H1 (cell line): ENCODE measurements at regions not wholly inside any gene's neighbourhood (a gene's known extent, or its start where the extent isn't known, plus 50 kb on each side); places are given as distances from the start of the nearest gene placed in this dataset.

Experiments
- CTCF ChIA-PET: fragments of 300-600 bp; sonication (Branson Sonifier 250); formaldehyde crosslinking; loops from one replicate; lab custom pipeline; 2021; ENCODE audit not compliant: partially characterized antibody; lab: Charles Lee
- POLR2A ChIA-PET: fragments of 300-600 bp; sonication (Branson Sonifier 250); formaldehyde crosslinking; loops from one replicate; lab custom pipeline; 2021; ENCODE audit warnings: inconsistent platforms; ENCODE audit not compliant: partially characterized antibody; lab: Charles Lee
- DNase-seq, 2 experiments: peaks; one replicate each; pipeline versions ENCODE4 v3.0.0 to v3.0.0-alpha.2; 2010 to 2022; ENCODE audit warnings: low spot score in 2 of 2, low read depth in 1 of 2, mixed read lengths in 1 of 2
- FAIRE-seq: peaks from 2 replicates; lab custom pipeline; 2011; peaks lifted over from hg19 to GRCh38; lab: Jason Lieb, UNC
- H2AFZ ChIP-seq: 2 replicates; pipeline ENCODE4 v1.8.1; 2012; ENCODE audit warnings: low read length, inconsistent platforms
- H2AK5ac ChIP-seq: 2 replicates; pipeline ENCODE4 v1.6.1; 2013; ENCODE audit warnings: low read depth, low read length
- H2BK120ac ChIP-seq: replicated peaks from 2 replicates; pipeline ENCODE3; 2013; ENCODE audit warnings: low read depth, low read length, inconsistent platforms
- H2BK12ac ChIP-seq: 2 replicates; pipeline ENCODE4 v1.6.1; 2013; ENCODE audit warnings: low read depth, low read length
- H2BK15ac ChIP-seq: 2 replicates; pipeline ENCODE4 v1.6.1; 2013; ENCODE audit warnings: low read length
- H2BK20ac ChIP-seq: 2 replicates; pipeline ENCODE4 v1.6.1; 2013; ENCODE audit warnings: low read length
- H2BK5ac ChIP-seq: 2 replicates; pipeline ENCODE4 v1.6.1; 2013; ENCODE audit warnings: low read depth, low read length
- H3K14ac ChIP-seq: 2 replicates; pipeline ENCODE4 v1.6.1; 2013; ENCODE audit warnings: inconsistent platforms; ENCODE audit not compliant: insufficient read length
- H3K18ac ChIP-seq: 2 replicates; pipeline ENCODE4 v1.6.1; 2013; ENCODE audit warnings: low read length; ENCODE audit errors: extremely low read depth
- H3K23ac ChIP-seq: 2 replicates; pipeline ENCODE4 v1.6.1; 2013; ENCODE audit warnings: inconsistent platforms; ENCODE audit not compliant: insufficient read length
- H3K23me2 ChIP-seq: 2 replicates; pipeline ENCODE4 v1.6.1; 2013; ENCODE audit warnings: low read depth, low read length
- H3K27ac ChIP-seq: 2 replicates; pipeline ENCODE4 v1.6.1; 2011; ENCODE audit warnings: low read depth, low read length, inconsistent platforms
- H3K27me3 ChIP-seq, 4 experiments: replicated peaks in 1 of 4; 1 replicate in 1 of 4; 2 replicates in 3 of 4; pipeline versions ENCODE4 v1.6.1 to v1.8.1; 2011 to 2013; ENCODE audit warnings: low read length in 3 of 4, mild to moderate bottlenecking in 3 of 4, inconsistent platforms in 2 of 4, mixed read lengths in 2 of 4, moderate library complexity in 1 of 4; ENCODE audit not compliant: control insufficient read depth in 3 of 4, insufficient read depth in 3 of 4; ENCODE audit errors: extremely low read depth in 1 of 4
- H3K36me3 ChIP-seq, 4 experiments: 2 replicates each; pipeline versions ENCODE4 v1.6.1 to v1.8.1; 2011 to 2013; ENCODE audit warnings: mild to moderate bottlenecking in 4 of 4, low read length in 3 of 4, moderate library complexity in 2 of 4, control low read depth in 1 of 4, inconsistent platforms in 1 of 4; ENCODE audit not compliant: insufficient read depth in 4 of 4, control insufficient read depth in 2 of 4
- H3K4ac ChIP-seq: replicated peaks from 2 replicates; pipeline ENCODE3; 2013; ENCODE audit warnings: low read length, low read depth, mixed read lengths, inconsistent platforms; ENCODE audit not compliant: insufficient read length
- H3K4me1 ChIP-seq, 4 experiments: replicated peaks in 1 of 4; 1 replicate in 1 of 4; 2 replicates in 3 of 4; pipeline versions ENCODE4 v1.6.1 to v1.8.1; 2011 to 2013; ENCODE audit warnings: low read length in 3 of 4, inconsistent platforms in 2 of 4, mixed read lengths in 1 of 4; ENCODE audit not compliant: insufficient read depth in 4 of 4, control insufficient read depth in 3 of 4
- H3K4me2 ChIP-seq, 2 experiments: 2 replicates each; pipeline versions ENCODE4 v1.6.1 to v1.8.1; 2011 to 2013; ENCODE audit warnings: low read depth in 2 of 2, low read length in 2 of 2, control low read depth in 1 of 2, inconsistent platforms in 1 of 2, mild to moderate bottlenecking in 1 of 2; ENCODE audit not compliant: insufficient read depth in 1 of 2
- H3K4me3 ChIP-seq, 4 experiments: fragments of 200-600, 300-600 bp in 1 of 4; sonication (generic), shearing (Covaris generic), sonication (Bioruptor Twin) in 1 of 4; 2 replicates each; pipeline versions ENCODE4 v1.5.1 to v1.8.1; 2011 to 2016; ENCODE audit warnings: low read length in 4 of 4, low read depth in 3 of 4, control low read depth in 2 of 4, inconsistent platforms in 2 of 4, mild to moderate bottlenecking in 2 of 4, mixed read lengths in 1 of 4, moderate library complexity in 1 of 4; ENCODE audit not compliant: insufficient read depth in 2 of 4; ENCODE audit errors: extremely low read depth in 1 of 4
- H3K56ac ChIP-seq: replicated peaks from 2 replicates; pipeline ENCODE3; 2013; ENCODE audit warnings: low read depth, mild to moderate bottlenecking, mixed read lengths, low read length, inconsistent platforms; ENCODE audit not compliant: insufficient read length
- H3K79me1 ChIP-seq: 2 replicates; pipeline ENCODE4 v1.6.1; 2013; ENCODE audit warnings: low read depth, low read length, control low read depth
- H3K79me2 ChIP-seq, 2 experiments: 2 replicates each; pipeline versions ENCODE4 v1.6.1 to v1.8.1; 2012 to 2013; ENCODE audit warnings: low read length in 2 of 2, mild to moderate bottlenecking in 2 of 2, inconsistent platforms in 1 of 2; ENCODE audit not compliant: insufficient read depth in 2 of 2, control insufficient read depth in 1 of 2
- H3K9ac ChIP-seq, 4 experiments: replicated peaks in 1 of 4; 1 replicate in 1 of 4; 2 replicates in 3 of 4; pipeline versions ENCODE4 v1.6.1 to v1.8.1; 2011 to 2013; ENCODE audit warnings: low read depth in 3 of 4, low read length in 3 of 4, control low read depth in 2 of 4, mild to moderate bottlenecking in 2 of 4, moderate library complexity in 2 of 4, inconsistent platforms in 1 of 4; ENCODE audit errors: extremely low read depth in 1 of 4
- H3K9me3 ChIP-seq, 2 experiments: 2 replicates each; pipeline versions ENCODE4 v1.6.1 to v1.8.1; 2012 to 2013; ENCODE audit warnings: mild to moderate bottlenecking in 2 of 2, moderate library complexity in 2 of 2, control low read depth in 1 of 2, inconsistent platforms in 1 of 2, low read depth in 1 of 2, low read length in 1 of 2, mixed read lengths in 1 of 2; ENCODE audit not compliant: insufficient read depth in 2 of 2
- H4K20me1 ChIP-seq, 2 experiments: replicated peaks in 1 of 2; 2 replicates each; pipeline versions ENCODE3 to v1.8.1; 2011 to 2013; ENCODE audit warnings: inconsistent platforms in 2 of 2, low read length in 2 of 2, mild to moderate bottlenecking in 1 of 2; ENCODE audit not compliant: insufficient read depth in 2 of 2, control insufficient read depth in 1 of 2
- H4K5ac ChIP-seq: 2 replicates; pipeline ENCODE4 v1.6.1; 2013; ENCODE audit warnings: low read length, low read depth, mixed read lengths, inconsistent platforms; ENCODE audit not compliant: insufficient read length
- H4K8ac ChIP-seq: 2 replicates; pipeline ENCODE4 v1.8.0; 2013; ENCODE audit warnings: mild to moderate bottlenecking, moderate library complexity, low read length, inconsistent platforms; ENCODE audit not compliant: insufficient read depth; ENCODE audit errors: extremely low read depth
- H4K91ac ChIP-seq: replicated peaks from 2 replicates; pipeline ENCODE3; 2013; ENCODE audit warnings: low read length, mixed read lengths, inconsistent platforms; ENCODE audit not compliant: insufficient read length
- RXRA ChIP-seq: IDR thresholded peaks from 2 replicates; pipeline ENCODE4 v1.6.1; 2011; ENCODE audit warnings: low read depth, mild to moderate bottlenecking, low read length, moderate library complexity; ENCODE audit not compliant: insufficient read depth
- SP1 ChIP-seq: IDR thresholded peaks from 2 replicates; pipeline ENCODE4 v1.6.1; 2011; ENCODE audit warnings: low read depth, low read length
- WGBS, 2 experiments: shearing (Covaris generic) in 1 of 2; methylation state at CpG; one replicate each; pipeline versions ENCODE4 v1.1.6 to v1.1.7; 2013 to 2015; ENCODE audit warnings: low lambda C conversion rate in 2 of 2, mixed read lengths in 2 of 2, inconsistent platforms in 1 of 2, low coverage in 1 of 2, missing lambda C conversion rate in 1 of 2; ENCODE audit not compliant: insufficient replicate concordance in 2 of 2, insufficient coverage in 1 of 2, insufficient read length in 1 of 2; ENCODE audit errors: extremely low coverage in 1 of 2, missing lambda C conversion rate in 1 of 2; 5-methylcytosine and 5-hydroxymethylcytosine counted together

- Histone ChIP-seq H2AFZ (no peak overlapping the region), H2BK20ac (no peak overlapping the region), H3K4me1 (no peaks in the 10 kb centered on the region; a peak in 1 of 7 replicates), H2BK12ac (no peak overlapping the region), H3K9me3 (peaks cover 0 to 2% of the 10 kb centered on the region in 2 experiments; a peak in 1 of 4 replicates), H2BK120ac (no peak overlapping the region), H4K5ac (no peak overlapping the region), H3K23me2 (no peaks in the 10 kb centered on the region), H4K20me1 (no peaks in the 10 kb centered on the region), H3K4me2 (no peak overlapping the region), H3K14ac (no peak overlapping the region), H2AK5ac (no peak overlapping the region), H3K56ac (no peak overlapping the region), H3K4me3 (no peak overlapping the region), H3K27ac (no peak overlapping the region), H3K9ac (no peak overlapping the region), H3K4ac (no peak overlapping the region), H3K18ac (no peak overlapping the region), H2BK5ac (no peak overlapping the region), H3K27me3 (no peaks in the 10 kb centered on the region), H4K8ac (no peak overlapping the region), H3K79me2 (no peaks in the 10 kb centered on the region), H2BK15ac (no peak overlapping the region), H4K91ac (no peak overlapping the region), H3K36me3 (no peaks in the 10 kb centered on the region), H3K23ac (no peak overlapping the region), H3K79me1 (no peaks in the 10 kb centered on the region)
- TF ChIP-seq RXRA: no peak
- TF ChIP-seq SP1: no peak
- 83% methylated on average over 1 of the region's 1 CpG; no CpG with 5 or more reads in 1 of the 2 experiments for WGBS, 2 experiments
- POLR2A ChIA-PET: no interaction called here
- CTCF ChIA-PET: no interaction called here
- FAIRE-seq (no peak), DNase-seq (no peak)
These were observed 1941.7 kb upstream of the LRRTM1 start for GRCh38 chr2:82246220-82246775.
